ENCODE measurements at regions not wholly inside any gene's neighbourhood (a gene's known extent, or its start where the extent isn't known, plus 50 kb on each side); places are given as distances from the start of the nearest gene placed in this dataset.
"Not testable (repeated sequence)": the region's sequence is repeated elsewhere in the genome, so short reads cannot be mapped to it uniquely, and the experiment has no call there.

DNA sequence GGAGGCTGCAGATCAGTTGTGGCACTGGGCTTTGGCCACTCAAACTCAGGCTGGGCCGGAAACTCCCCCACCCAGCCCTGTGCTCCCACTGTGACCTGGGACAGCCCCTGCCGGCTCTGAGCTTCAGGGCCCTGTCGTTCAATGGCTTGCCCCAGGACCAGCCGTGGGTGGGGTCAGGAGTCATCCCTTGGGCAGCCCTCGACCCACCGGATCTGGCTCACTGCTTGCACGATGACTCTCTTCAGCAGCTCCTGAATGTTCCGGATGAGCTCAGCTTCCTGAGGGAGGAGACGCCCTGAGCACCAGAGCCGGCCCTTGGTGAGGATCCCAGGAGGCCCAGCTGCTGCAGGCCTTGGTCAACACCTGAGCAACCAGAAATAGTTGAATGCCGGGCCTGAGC lies 1544.2 kb upstream of the USP9Y start:
- TF ChIP-seq POLR2AphosphoS5 (IDR thresholded peaks at IDR 0.05); CTCF (IDR thresholded peaks at IDR 0.05 in 8 of 11, conservative IDR thresholded peaks at IDR 0.05 in 3 of 11); POLR2A (IDR thresholded peaks at IDR 0.05): not testable (repeated sequence)

All from spleen (tissue), 7 donors.